T-helper 17 cell (primary cell): ENCODE measurements at regions not wholly inside any gene's neighbourhood (a gene's known extent, or its start where the extent isn't known, plus 50 kb on each side); places are given as distances from the start of the nearest gene placed in this dataset.
"Not testable (repeated sequence)": the region's sequence is repeated elsewhere in the genome, so short reads cannot be mapped to it uniquely, and the experiment has no call there.

Source experiments
- ATAC-seq: fragments of 150-1000 bp; cut with Tn5 transposase; 2 replicates; pipeline ENCODE4 v1.10.0; 2021; ENCODE audit warnings: mild to moderate bottlenecking, moderate library complexity
- DNase-seq, 3 donors: peaks; one replicate each; pipeline versions ENCODE4 v3.0.0 to v3.0.0-alpha.2; 2020 to 2021
- H3K9me3 ChIP-seq: one replicate; pipeline ENCODE4 v1.7.0; 2013; ENCODE audit warnings: low read length, mild to moderate bottlenecking; ENCODE audit not compliant: control insufficient read depth, poor library complexity, severe bottlenecking
- H3K27ac Mint-ChIP-seq: one replicate; pipeline ENCODE4 v1.8.0; 2022; ENCODE audit warnings: mild to moderate bottlenecking, moderate library complexity, mixed read lengths
- H3K27me3 Mint-ChIP-seq: one replicate; pipeline ENCODE4 v1.8.0; 2022; ENCODE audit warnings: mixed read lengths
- H3K36me3 Mint-ChIP-seq: one replicate; pipeline ENCODE4 v1.8.0; 2022; ENCODE audit warnings: low read depth, mixed read lengths
- H3K4me1 Mint-ChIP-seq: one replicate; pipeline ENCODE4 v1.8.0; 2022; ENCODE audit warnings: mild to moderate bottlenecking, mixed read lengths
- H3K4me3 Mint-ChIP-seq: one replicate; pipeline ENCODE4 v1.8.0; 2022; ENCODE audit warnings: mild to moderate bottlenecking, moderate library complexity, mixed read lengths

- not testable (repeated sequence) for H3K9me3 ChIP-seq, ATAC-seq, DNase-seq, H3K4me1 Mint-ChIP-seq, H3K4me3 Mint-ChIP-seq, H3K36me3 Mint-ChIP-seq, H3K27ac Mint-ChIP-seq
- H3K27me3 Mint-ChIP-seq = peaks cover 26% of the 10 kb centered on the region
These were observed 80.7 kb downstream of the SPTSSA start for GRCh38 chr14:34381304-34381703.

- H3K36me3 Mint-ChIP-seq = no peaks in the 10 kb centered on the region
- no peak for DNase-seq
These were observed 81.6 kb downstream of the SPTSSA start for GRCh38 chr14:34380471-34380845.

GRCh38 chr14:34379816-34380470, 82.1 kb downstream of the SPTSSA start:
- H3K4me1 Mint-ChIP-seq = no peaks in the 10 kb centered on the region
- peaks cover 23% of the 10 kb centered on the region for H3K27me3 Mint-ChIP-seq
- DNase-seq = no peak
- H3K36me3 Mint-ChIP-seq = no peaks in the 10 kb centered on the region
- no peak for ATAC-seq
- no peak overlapping the region for H3K4me3 Mint-ChIP-seq
- H3K27ac Mint-ChIP-seq = no peak overlapping the region
- no peaks in the 10 kb centered on the region for H3K9me3 ChIP-seq

More at GRCh38 chr14:34380471-34380845, 81.6 kb downstream of the SPTSSA start:
- Mint-ChIP-seq H3K4me1 (no peaks in the 10 kb centered on the region), H3K27ac (no peak overlapping the region), H3K27me3 (peaks cover 26% of the 10 kb centered on the region), H3K4me3 (no peak overlapping the region)
- H3K9me3 ChIP-seq = no peaks in the 10 kb centered on the region
- ATAC-seq = no peak

DNA sequence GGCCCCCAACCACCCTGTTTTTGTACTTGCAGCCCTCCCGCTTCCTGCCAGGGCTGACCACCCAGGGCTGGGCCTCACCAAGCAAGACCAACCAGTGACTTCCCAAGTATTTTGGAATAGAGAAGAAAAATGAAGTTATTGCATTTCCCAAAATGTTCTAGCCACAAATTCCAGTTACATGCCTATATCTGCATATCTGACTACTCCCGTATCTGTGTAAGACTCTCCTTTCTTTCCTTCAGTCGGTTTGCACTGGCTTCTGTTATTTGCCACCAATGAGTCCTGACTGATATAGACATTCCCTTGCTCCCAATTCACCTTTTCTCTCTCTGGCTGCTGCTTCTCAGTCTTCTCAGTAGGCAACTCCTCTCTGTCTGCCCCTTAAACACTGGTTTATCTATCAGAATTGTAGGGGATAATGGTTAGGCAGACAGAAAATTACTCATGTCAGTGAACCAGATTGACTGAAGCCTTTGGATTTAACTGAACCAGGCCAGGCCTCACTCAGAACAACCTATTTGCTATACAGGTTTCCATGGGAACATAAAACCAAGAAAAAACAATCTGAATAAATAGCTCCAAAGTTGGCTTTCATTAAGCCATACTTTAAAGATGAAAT, 85.3 kb downstream of the SPTSSA start:
- no peak for DNase-seq
- no peaks in the 10 kb centered on the region for H3K9me3 ChIP-seq
- Mint-ChIP-seq H3K27me3 (no peaks in the 10 kb centered on the region), H3K4me1 (no peaks in the 10 kb centered on the region), H3K4me3 (no peak overlapping the region), H3K27ac (no peak overlapping the region), H3K36me3 (no peaks in the 10 kb centered on the region)
- no peak for ATAC-seq

DNA sequence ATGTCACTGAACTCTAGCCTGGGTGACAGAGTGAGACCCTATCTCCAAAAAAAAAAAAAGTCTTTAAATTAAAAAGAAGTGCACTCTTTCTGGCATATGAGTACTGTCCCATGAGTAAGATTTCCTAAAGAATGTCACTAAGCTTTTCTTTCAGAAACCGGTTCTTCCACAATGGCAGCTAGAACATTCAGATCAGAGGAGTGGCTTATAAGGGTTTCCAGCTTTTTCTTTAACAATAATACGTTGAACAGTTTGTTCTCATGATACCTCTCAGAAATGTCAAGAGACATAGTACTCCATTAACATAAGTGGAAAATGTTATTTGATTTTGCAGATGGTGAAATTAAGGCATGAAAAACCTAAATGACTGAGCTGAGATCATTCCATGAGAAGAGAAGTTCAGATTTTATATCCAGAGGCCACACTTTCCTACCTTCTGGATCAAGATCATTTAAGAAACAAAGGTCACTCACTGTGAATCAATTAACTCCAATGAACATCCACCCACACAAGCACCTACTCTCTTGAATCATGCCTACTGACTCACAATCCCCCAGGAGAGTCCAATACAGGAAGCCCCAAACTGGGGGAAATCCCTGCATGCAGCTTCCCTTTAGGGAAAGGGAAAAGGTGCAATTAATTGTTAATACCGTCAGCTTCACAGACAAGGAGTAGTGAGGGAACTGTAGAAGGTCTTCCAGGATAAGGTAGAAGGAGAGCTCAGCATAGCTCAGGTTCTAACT, 86.9 kb downstream of the SPTSSA start:
- Mint-ChIP-seq H3K27ac (no peak overlapping the region), H3K27me3 (peaks cover 5% of the 10 kb centered on the region), H3K4me1 (no peaks in the 10 kb centered on the region), H3K4me3 (no peak overlapping the region), H3K36me3 (no peaks in the 10 kb centered on the region)
- no peak for DNase-seq
- ATAC-seq = no peak
- H3K9me3 ChIP-seq = no peaks in the 10 kb centered on the region

DNA sequence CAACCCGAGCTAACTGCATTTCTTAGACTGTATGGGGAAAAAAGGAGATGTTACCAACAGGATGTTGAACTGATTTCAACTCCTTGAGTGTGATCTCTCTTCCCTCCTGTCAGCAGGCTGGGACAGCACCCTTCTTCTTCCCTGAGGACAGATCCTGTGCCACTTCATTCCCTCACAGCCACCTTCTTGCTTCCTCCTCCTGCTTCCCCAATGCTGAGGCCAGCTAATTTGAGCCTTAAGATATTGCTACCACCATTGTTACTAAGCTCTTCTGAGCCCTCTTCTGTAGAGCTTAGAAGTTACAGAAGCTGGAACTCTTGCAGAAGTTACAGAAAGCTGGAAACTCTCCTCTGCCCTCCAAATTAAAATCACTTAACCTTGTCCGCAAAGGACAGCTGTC, 88.8 kb downstream of the SPTSSA start:
- peaks cover 16% of the 10 kb centered on the region for H3K27me3 Mint-ChIP-seq
- H3K9me3 ChIP-seq = no peaks in the 10 kb centered on the region
- ATAC-seq (no peak), DNase-seq (no peak)
- no peak overlapping the region for H3K4me3 Mint-ChIP-seq
- H3K27ac Mint-ChIP-seq = no peak overlapping the region
- H3K4me1 Mint-ChIP-seq = no peaks in the 10 kb centered on the region
- no peaks in the 10 kb centered on the region for H3K36me3 Mint-ChIP-seq

DNA sequence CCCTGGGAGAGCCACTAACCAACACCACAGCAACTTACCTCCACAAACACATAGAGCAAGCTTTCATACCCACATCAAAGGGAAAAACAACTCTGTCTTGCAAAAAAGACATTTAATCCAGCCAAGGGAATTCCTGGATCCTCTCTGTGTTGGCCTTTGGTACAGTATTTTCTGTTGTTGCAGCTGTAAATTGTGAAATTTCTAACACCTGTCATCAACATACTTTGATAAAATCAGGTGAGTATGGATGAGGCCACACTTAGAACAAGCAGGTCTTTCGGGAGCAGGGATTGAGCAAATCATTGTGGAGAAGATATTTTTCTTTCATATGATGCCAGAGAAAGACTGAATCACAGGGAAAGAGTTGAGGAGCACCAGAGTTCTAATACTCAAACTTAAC, 89.3 kb downstream of the SPTSSA start:
- H3K27me3 Mint-ChIP-seq = peaks cover 19% of the 10 kb centered on the region
- H3K27ac Mint-ChIP-seq = no peak overlapping the region
- no peaks in the 10 kb centered on the region for H3K4me1 Mint-ChIP-seq

DNA sequence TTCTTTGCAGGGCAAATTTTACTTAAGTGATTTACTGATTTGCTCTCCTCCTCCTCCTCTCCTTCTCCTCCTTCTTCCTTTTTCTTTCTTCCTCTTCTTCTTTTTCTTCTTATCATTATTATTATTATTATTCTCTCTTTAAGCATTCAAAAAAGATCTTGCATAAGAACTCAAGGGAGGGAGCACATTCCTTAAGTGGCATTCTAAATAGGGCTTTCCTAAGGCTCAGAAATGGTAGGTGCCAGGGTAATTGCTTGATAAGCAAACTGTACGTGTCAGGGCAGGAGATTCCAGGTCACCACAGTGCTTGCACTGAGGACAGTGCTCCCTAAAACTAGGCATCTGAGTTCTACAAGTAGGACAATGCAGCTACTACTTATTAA, 92.4 kb downstream of the SPTSSA start:
- Mint-ChIP-seq H3K4me1 (no peaks in the 10 kb centered on the region), H3K27ac (no peak overlapping the region), H3K4me3 (no peak overlapping the region), H3K27me3 (peaks cover 39% of the 10 kb centered on the region), H3K36me3 (no peaks in the 10 kb centered on the region)
- DNase-seq = no peak
- H3K9me3 ChIP-seq = no peaks in the 10 kb centered on the region
- no peak for ATAC-seq

More for the DNA sequence above, 89.3 kb downstream of the SPTSSA start:
- ATAC-seq (no peak), DNase-seq (no peak)
- H3K4me3 Mint-ChIP-seq = no peak overlapping the region
- H3K9me3 ChIP-seq = no peaks in the 10 kb centered on the region
- no peaks in the 10 kb centered on the region for H3K36me3 Mint-ChIP-seq

DNA sequence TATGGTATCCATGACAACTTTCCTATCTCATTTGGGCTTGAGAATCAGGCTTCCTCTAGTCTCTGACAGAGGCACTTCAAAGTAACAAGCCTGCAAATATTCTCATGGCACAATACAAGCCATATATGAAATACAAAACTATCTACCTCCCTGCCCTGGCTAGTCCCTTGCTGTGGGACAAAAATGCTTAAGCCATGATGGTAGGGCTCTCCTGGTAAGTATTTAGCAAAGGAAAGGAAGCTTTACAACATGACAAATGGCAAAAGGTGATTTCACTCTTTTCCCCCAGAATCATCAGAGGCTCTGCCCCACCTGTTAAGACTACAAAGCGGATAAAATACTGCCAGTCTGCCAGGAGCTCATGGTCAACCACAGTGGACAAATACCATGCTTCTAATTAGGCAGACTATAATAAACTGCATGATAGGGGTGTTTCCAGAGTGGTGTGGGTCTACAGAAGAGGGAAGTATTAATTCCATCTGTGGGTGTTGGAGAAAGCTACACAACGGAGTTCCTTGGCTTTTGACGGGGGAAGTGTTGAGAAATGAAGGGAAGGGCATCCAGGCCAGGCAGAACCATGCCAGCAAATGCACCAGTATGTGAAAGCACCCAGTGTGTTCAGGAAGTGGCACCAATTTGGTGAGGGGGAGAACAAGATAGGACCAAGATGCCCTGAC, 92.9 kb downstream of the SPTSSA start:
- no peaks in the 10 kb centered on the region for H3K36me3 Mint-ChIP-seq
- peaks cover 44% of the 10 kb centered on the region for H3K27me3 Mint-ChIP-seq
- DNase-seq (no peak), ATAC-seq (no peak)
- no peak overlapping the region for H3K4me3 Mint-ChIP-seq
- H3K4me1 Mint-ChIP-seq = no peaks in the 10 kb centered on the region
- H3K27ac Mint-ChIP-seq = no peak overlapping the region
- no peaks in the 10 kb centered on the region for H3K9me3 ChIP-seq

GRCh38 chr14:34368115-34368970, 93.7 kb downstream of the SPTSSA start:
- H3K9me3 ChIP-seq = no peaks in the 10 kb centered on the region
- Mint-ChIP-seq H3K27me3 (peaks cover 50% of the 10 kb centered on the region), H3K36me3 (no peaks in the 10 kb centered on the region), H3K4me3 (no peak overlapping the region), H3K27ac (no peak overlapping the region), H3K4me1 (peaks cover 5% of the 10 kb centered on the region)
- DNase-seq (no peak), ATAC-seq (no peak)

GRCh38 chr14:34365309-34365915, 96.6 kb downstream of the SPTSSA start:
- H3K36me3 Mint-ChIP-seq = no peaks in the 10 kb centered on the region
- no peak for DNase-seq
- H3K27me3 Mint-ChIP-seq = peaks cover 50% of the 10 kb centered on the region
- no peak overlapping the region for H3K27ac Mint-ChIP-seq
- no peak for ATAC-seq
- peaks cover 5% of the 10 kb centered on the region for H3K4me1 Mint-ChIP-seq
- no peak overlapping the region for H3K4me3 Mint-ChIP-seq
- H3K9me3 ChIP-seq = no peaks in the 10 kb centered on the region

- Mint-ChIP-seq H3K27me3 (peaks cover 43% of the 10 kb centered on the region), H3K4me3 (no peak overlapping the region), H3K27ac (no peak overlapping the region), H3K36me3 (no peaks in the 10 kb centered on the region), H3K4me1 (peaks cover 10% of the 10 kb centered on the region)
- DNase-seq = no peak
- ATAC-seq = no peak
- no peaks in the 10 kb centered on the region for H3K9me3 ChIP-seq
These were observed 97.8 kb downstream of the SPTSSA start for GRCh38 chr14:34364201-34364600.
